Colonic mucosa (tissue), 4 donors: ENCODE measurements at regions not wholly inside any gene's neighbourhood (a gene's known extent, or its start where the extent isn't known, plus 50 kb on each side); places are given as distances from the start of the nearest gene placed in this dataset.
A peak's percentile ranks its signal among the peaks of the same experiment; 100 is the strongest.

ENCODE experiments used
- DNase-seq: peaks from one replicate; pipeline ENCODE4 v3.0.0-alpha.2; 2020
- H3K27ac ChIP-seq: fragments of 200-600 bp; one replicate; pipeline ENCODE4 v1.8.0; 2021
- H3K27me3 ChIP-seq: fragments of 200-600 bp; one replicate; pipeline ENCODE4 v1.8.0; 2021
- H3K36me3 ChIP-seq: fragments of 200-600 bp; one replicate; pipeline ENCODE4 v1.8.0; 2021
- H3K4me1 ChIP-seq: fragments of 200-600 bp; one replicate; pipeline ENCODE4 v1.8.0; 2021; ENCODE audit warnings: mild to moderate bottlenecking
- H3K4me3 ChIP-seq: fragments of 200-600 bp; one replicate; pipeline ENCODE4 v1.8.0; 2021
- H3K9ac ChIP-seq, 2 donors: one replicate each; pipeline ENCODE4 v1.7.0; 2013; ENCODE audit warnings: control low read depth in 2 of 2, low read depth in 2 of 2, low read length in 2 of 2
- H3K9me3 ChIP-seq: fragments of 200-600 bp; one replicate; pipeline ENCODE4 v1.8.0; 2021
- CTCF ChIP-seq: fragments of 200-600 bp; IDR thresholded peaks from one replicate; pipeline ENCODE4 v1.8.0; 2022; ENCODE audit warnings: antibody characterized with exemption, mild to moderate bottlenecking
- intact Hi-C: fragments of 100-400 bp; cut with DNase I; formaldehyde crosslinking; loops from one replicate; pipeline ENCODE4 v1.14.1; 2022
- donor health status: healthy.
- donor health status: DM: no; HTN: no; CAD: no.
- donor health status: DM: no; HTN: no; CAD: no.

- Histone ChIP-seq H3K27ac (no peak overlapping the region), H3K4me3 (no peak overlapping the region), H3K27me3 (no peaks in the 10 kb centered on the region), H3K9me3 (no peaks in the 10 kb centered on the region), H3K4me1 (no peaks in the 10 kb centered on the region), H3K36me3 (no peaks in the 10 kb centered on the region), H3K9ac (no peak overlapping the region)
- no peak for DNase-seq
- intact Hi-C loops: no loop called here
- no peak for TF ChIP-seq CTCF
Observed at GRCh38 chr7:80318081-80318480, 183.4 kb downstream of the GNAI1 start.

- no peaks in the 10 kb centered on the region for H3K9me3 ChIP-seq
- no peak overlapping the region for H3K9ac ChIP-seq
- TF ChIP-seq CTCF: no peak
- no peaks in the 10 kb centered on the region for H3K27me3 ChIP-seq
- no peak overlapping the region for H3K27ac ChIP-seq
- no peaks in the 10 kb centered on the region for H3K36me3 ChIP-seq
- no peak for DNase-seq
- intact Hi-C loops: no loop called here
- H3K4me1 ChIP-seq: no peaks in the 10 kb centered on the region
- no peak overlapping the region for H3K4me3 ChIP-seq
Observed at GRCh38 chr7:80316811-80317210, 182.2 kb downstream of the GNAI1 start.

GRCh38 chr7:80313716-80314115, 179.1 kb downstream of the GNAI1 start:
- Histone ChIP-seq H3K27me3 (no peaks in the 10 kb centered on the region), H3K4me3 (no peak overlapping the region), H3K9ac (no peak overlapping the region), H3K36me3 (no peaks in the 10 kb centered on the region), H3K9me3 (no peaks in the 10 kb centered on the region), H3K4me1 (no peaks in the 10 kb centered on the region), H3K27ac (no peak overlapping the region)
- no peak for DNase-seq
- TF ChIP-seq CTCF: no peak
- intact Hi-C loops: no loop called here

GRCh38 chr7:80313067-80313626, 178.5 kb downstream of the GNAI1 start:
- intact Hi-C loops: no loop called here
- no peak for DNase-seq
- Histone ChIP-seq H3K36me3 (no peaks in the 10 kb centered on the region), H3K9me3 (no peaks in the 10 kb centered on the region), H3K4me3 (no peak overlapping the region), H3K4me1 (no peaks in the 10 kb centered on the region), H3K27me3 (no peaks in the 10 kb centered on the region), H3K9ac (no peak overlapping the region), H3K27ac (no peak overlapping the region)
- no peak for TF ChIP-seq CTCF

GRCh38 chr7:80312139-80312661, 177.6 kb downstream of the GNAI1 start:
- Histone ChIP-seq H3K9ac (no peak overlapping the region), H3K4me3 (no peak overlapping the region), H3K27ac (no peak overlapping the region), H3K27me3 (no peaks in the 10 kb centered on the region), H3K36me3 (no peaks in the 10 kb centered on the region), H3K4me1 (no peaks in the 10 kb centered on the region), H3K9me3 (no peaks in the 10 kb centered on the region)
- intact Hi-C loops: no loop called here
- DNase-seq: peak; percentile 23
- no peak for TF ChIP-seq CTCF
